ENCODE measurements at regions not wholly inside any gene's neighbourhood (a gene's known extent, or its start where the extent isn't known, plus 50 kb on each side); places are given as distances from the start of the nearest gene placed in this dataset.

DNA sequence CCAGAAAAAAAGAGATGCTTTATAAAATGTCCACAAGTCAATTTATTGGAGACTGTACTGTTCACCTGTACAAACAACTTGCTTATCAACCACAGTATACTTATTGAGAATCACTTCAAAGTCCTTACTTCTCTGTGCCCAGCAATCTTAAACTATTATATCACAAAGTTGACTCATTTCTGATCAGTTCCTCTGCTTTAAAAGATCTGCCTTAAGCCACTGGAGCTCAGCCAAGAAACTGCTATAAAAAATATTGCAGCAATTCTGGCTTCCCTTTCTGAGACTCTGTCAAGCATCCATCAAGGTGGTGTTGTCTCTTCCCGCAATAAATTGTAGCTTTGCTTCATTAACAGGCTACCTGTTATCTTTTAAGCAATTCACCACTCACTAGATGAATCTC, 375.2 kb upstream of the SPHKAP start:
- no peak overlapping the region for H3K4me3 ChIP-seq (ENCODE audit: low read depth, low read length)
- DNase-seq (ENCODE audit: low read depth, low spot score), result no peak
- no peaks in the 10 kb centered on the region for H3K9me3 ChIP-seq (ENCODE audit: control insufficient read depth, insufficient read depth, low read length)
- no peak overlapping the region for H3K27ac ChIP-seq (ENCODE audit: low read depth, low read length)
- TF ChIP-seq, protein P1, sequence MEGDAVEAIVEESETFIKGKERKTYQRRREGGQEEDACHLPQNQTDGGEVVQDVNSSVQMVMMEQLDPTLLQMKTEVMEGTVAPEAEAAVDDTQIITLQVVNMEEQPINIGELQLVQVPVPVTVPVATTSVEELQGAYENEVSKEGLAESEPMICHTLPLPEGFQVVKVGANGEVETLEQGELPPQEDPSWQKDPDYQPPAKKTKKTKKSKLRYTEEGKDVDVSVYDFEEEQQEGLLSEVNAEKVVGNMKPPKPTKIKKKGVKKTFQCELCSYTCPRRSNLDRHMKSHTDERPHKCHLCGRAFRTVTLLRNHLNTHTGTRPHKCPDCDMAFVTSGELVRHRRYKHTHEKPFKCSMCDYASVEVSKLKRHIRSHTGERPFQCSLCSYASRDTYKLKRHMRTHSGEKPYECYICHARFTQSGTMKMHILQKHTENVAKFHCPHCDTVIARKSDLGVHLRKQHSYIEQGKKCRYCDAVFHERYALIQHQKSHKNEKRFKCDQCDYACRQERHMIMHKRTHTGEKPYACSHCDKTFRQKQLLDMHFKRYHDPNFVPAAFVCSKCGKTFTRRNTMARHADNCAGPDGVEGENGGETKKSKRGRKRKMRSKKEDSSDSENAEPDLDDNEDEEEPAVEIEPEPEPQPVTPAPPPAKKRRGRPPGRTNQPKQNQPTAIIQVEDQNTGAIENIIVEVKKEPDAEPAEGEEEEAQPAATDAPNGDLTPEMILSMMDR (IDR thresholded peaks at IDR 0.05; ENCODE audit: low read depth, low read length), result no peak
- H3K27me3 ChIP-seq (ENCODE audit: control insufficient read depth, insufficient read depth, low read length), result no peaks in the 10 kb centered on the region
- POLR2A ChIA-PET, result interaction anchor here (0.7 kb wide), 1 partner anchor 1259 kb away, joined by 13 read pairs; no protein-coding TSS in a partner anchor
- CTCF ChIA-PET, result no interaction called here

DNA sequence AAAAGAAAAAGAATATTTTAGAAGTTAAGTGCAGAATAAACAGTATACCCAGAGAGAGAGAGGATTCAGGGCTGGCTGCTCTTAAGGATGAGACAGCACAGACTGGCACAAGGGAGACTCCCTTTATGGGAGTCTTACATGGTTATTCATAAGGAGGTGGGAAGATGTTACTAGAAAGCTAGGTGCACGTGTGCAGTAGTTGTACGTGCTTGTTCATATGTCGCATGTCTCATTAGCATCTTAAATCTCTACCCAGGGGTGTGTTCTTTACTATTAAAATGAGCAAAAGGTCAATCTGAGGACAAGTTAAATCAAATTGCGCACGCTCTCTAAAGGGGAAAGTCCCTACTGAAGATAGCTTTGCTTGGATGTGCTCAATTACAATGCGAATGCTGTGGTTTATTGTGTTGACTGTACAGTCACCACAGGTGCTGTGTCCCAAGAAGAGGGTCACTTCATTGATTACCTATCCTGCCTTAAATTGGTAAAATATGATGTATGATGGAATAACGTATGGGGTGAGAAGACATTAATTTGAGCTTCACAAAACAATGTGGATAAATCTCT, 368.0 kb upstream of the SPHKAP start:
- TF ChIP-seq, protein P1 (IDR thresholded peaks at IDR 0.05; ENCODE audit: low read depth, low read length), result no peak
- ChIA-PET POLR2A (no interaction called here), CTCF (interaction anchor here (0.6 kb wide), 1 partner anchor 92 kb away, joined by 3 read pairs; no protein-coding TSS in a partner anchor)
- H3K4me3 ChIP-seq (ENCODE audit: low read depth, low read length), result no peak overlapping the region
- H3K27ac ChIP-seq (ENCODE audit: low read depth, low read length), result no peak overlapping the region
- no peaks in the 10 kb centered on the region for H3K27me3 ChIP-seq (ENCODE audit: control insufficient read depth, insufficient read depth, low read length)
- peaks cover 6% of the 10 kb centered on the region; the same call in 1 of the 2 replicates for H3K9me3 ChIP-seq (ENCODE audit: control insufficient read depth, insufficient read depth, low read length)
- no peak for DNase-seq (ENCODE audit: low read depth, low spot score)

DNA sequence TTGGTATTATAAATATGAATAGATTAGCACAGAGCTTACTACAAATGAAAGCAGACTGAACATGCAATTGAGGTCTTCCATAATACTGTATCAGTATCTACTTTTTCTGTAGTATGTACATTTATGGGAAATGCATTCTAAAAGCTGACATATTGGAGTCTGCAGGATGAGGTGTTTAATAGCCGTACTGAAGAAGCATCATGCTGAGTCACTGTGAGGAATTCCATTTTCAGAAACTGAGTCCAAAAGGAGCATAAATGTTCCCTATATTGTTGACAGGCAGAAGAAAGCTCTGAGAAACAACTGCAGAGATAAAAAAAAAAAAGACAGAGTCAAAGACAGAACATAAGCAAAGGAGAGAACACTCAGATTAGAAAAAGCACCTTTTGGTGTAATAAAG, 366.7 kb upstream of the SPHKAP start:
- Histone ChIP-seq H3K27me3 (ENCODE audit: control insufficient read depth, insufficient read depth, low read length) (no peaks in the 10 kb centered on the region), H3K9me3 (ENCODE audit: control insufficient read depth, insufficient read depth, low read length) (peaks cover 6% of the 10 kb centered on the region; the same call in 1 of the 2 replicates), H3K27ac (ENCODE audit: low read depth, low read length) (no peak overlapping the region), H3K4me3 (ENCODE audit: low read depth, low read length) (no peak overlapping the region)
- TF ChIP-seq, protein P1 (IDR thresholded peaks at IDR 0.05; ENCODE audit: low read depth, low read length), result no peak
- CTCF ChIA-PET, result interaction anchor here (0.7 kb wide), 1 partner anchor 109 kb away, joined by 3 read pairs; no protein-coding TSS in a partner anchor
- POLR2A ChIA-PET, result no interaction called here
- DNase-seq (ENCODE audit: low read depth, low spot score), result no peak

DNA sequence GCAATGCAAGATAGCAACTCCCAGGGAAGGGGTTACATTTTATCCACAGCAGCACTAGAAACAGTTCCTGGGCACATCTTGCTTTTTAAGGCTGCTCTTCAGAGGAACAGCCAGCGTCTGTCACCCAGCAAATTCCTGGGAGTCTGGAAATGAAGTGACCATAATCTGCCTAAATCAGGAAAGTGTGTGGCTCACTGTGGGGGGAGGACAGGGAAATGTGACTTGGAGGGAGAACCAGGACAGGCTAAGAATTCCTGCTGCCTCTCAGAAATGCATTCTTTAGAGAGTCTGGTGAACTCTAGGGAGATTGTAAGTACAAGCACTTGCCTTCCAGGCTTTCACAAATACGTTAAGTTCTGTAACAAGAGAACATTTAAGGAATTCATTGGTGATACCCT, 364.3 kb upstream of the SPHKAP start:
- H3K27me3 ChIP-seq (ENCODE audit: control insufficient read depth, insufficient read depth, low read length), result no peaks in the 10 kb centered on the region
- no peak for DNase-seq (ENCODE audit: low read depth, low spot score)
- no peak overlapping the region for H3K4me3 ChIP-seq (ENCODE audit: low read depth, low read length)
- ChIA-PET POLR2A (no interaction called here), CTCF (no interaction called here)
- peaks cover 6% of the 10 kb centered on the region; the same call in 1 of the 2 replicates for H3K9me3 ChIP-seq (ENCODE audit: control insufficient read depth, insufficient read depth, low read length)
- no peak overlapping the region for H3K27ac ChIP-seq (ENCODE audit: low read depth, low read length)
- TF ChIP-seq, protein P1 (IDR thresholded peaks at IDR 0.05; ENCODE audit: low read depth, low read length), result no peak

DNA sequence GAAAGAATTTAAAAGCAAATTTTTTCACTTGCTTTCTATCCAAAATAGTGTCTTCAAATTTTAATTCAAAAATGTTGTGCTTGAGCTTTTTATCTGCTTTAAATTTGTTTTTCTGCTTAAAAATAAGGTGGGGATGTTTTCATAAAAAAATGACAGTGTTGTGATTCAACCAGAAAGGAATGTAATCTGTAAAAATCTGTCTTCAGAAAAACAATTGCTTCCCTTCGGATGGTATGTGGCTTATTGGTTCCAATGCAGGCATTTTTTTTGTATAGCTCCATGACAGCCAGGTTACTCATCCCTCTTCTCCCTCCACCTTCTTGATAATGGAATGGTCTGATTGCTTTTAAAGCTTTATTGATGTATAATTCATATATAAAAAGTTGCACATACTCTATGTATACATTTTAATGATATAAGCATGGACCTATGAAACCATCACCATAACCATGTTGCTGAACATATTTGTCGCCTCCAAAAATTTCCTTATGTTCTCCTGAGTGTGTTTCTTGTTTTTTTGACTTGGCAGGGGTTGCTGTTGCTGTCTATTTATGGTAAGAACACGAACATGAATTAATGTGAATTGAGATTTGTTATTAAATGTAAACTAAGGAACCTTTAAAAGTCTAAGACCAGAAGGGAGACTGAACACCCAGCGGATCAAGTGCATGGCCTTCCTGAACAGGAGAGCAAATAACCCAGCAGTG, 363.7 kb upstream of the SPHKAP start:
- POLR2A ChIA-PET, result interaction anchor here (0.6 kb wide), 1 partner anchor 335 kb away, joined by 3 read pairs; no protein-coding TSS in a partner anchor
- CTCF ChIA-PET, result no interaction called here
- no peak overlapping the region for H3K27ac ChIP-seq (ENCODE audit: low read depth, low read length)

More for the DNA sequence above, 363.7 kb upstream of the SPHKAP start:
- TF ChIP-seq, protein P1 (IDR thresholded peaks at IDR 0.05; ENCODE audit: low read depth, low read length), result no peak
- DNase-seq (ENCODE audit: low read depth, low spot score), result no peak
- Histone ChIP-seq H3K27me3 (ENCODE audit: control insufficient read depth, insufficient read depth, low read length) (no peaks in the 10 kb centered on the region), H3K4me3 (ENCODE audit: low read depth, low read length) (no peak overlapping the region), H3K9me3 (ENCODE audit: control insufficient read depth, insufficient read depth, low read length) (peaks cover 6% of the 10 kb centered on the region; the same call in 1 of the 2 replicates)

All from AG04450 (cell line).